Peyer's patch (tissue), 4 donors: ENCODE measurements at regions not wholly inside any gene's neighbourhood (a gene's known extent, or its start where the extent isn't known, plus 50 kb on each side); places are given as distances from the start of the nearest gene placed in this dataset.

Experiments
- CTCF ChIP-seq, 6 experiments: fragments of 450-650 bp in 4 of 6; fragments of 200-600 bp in 2 of 6; sonication (generic) in 1 of 6; IDR thresholded peaks; one replicate each; pipeline ENCODE4 v1.5.1; 2017 to 2019; ENCODE audit warnings: antibody characterized with exemption in 6 of 6, mild to moderate bottlenecking in 3 of 6, moderate library complexity in 1 of 6
- POLR2A ChIP-seq, 2 donors: fragments of 450-650 bp; IDR thresholded peaks; one replicate each; pipeline ENCODE4 v1.5.1; 2017; ENCODE audit warnings: antibody characterized with exemption in 2 of 2, mild to moderate bottlenecking in 2 of 2, moderate library complexity in 2 of 2

DNA sequence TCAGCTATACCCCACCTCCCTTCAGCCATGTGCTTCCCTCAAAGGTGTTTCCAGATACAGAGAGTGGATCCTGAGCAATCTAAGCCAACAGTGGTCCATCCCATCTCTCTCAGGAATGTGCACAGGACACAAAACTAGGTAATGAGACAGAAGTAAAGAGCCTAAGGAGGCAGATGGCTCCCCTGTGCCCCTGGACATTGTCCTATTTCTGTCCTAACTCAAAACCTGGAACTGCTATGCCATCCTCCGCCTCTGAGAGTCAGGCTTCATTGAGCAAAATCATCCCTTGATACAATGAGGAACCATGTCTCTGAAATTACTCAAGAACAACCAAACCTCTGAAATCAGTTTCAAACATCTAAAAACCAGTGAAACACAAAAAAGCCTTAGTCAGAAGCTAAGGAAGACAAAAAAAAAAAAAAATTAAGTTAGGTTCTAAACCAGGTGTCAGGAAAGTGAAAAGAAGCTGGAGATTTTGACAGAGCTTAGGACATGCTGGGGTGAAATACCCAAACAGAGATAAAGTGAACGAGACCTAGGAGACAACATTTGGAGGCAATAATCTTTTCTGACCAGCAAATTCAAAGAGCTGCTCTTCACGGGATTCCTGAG lies 200.3 kb upstream of the PLEKHG7 start:
- TF ChIP-seq CTCF (IDR thresholded peaks at IDR 0.05) (peak in 5 of 6 experiments; percentile 5 to 52 (median 40)), POLR2A (IDR thresholded peaks at IDR 0.05) (no peak)
